ENCODE measurements at regions not wholly inside any gene's neighbourhood (a gene's known extent, or its start where the extent isn't known, plus 50 kb on each side); places are given as distances from the start of the nearest gene placed in this dataset.
"Not testable (repeated sequence)": the region's sequence is repeated elsewhere in the genome, so short reads cannot be mapped to it uniquely, and the experiment has no call there.

DNA sequence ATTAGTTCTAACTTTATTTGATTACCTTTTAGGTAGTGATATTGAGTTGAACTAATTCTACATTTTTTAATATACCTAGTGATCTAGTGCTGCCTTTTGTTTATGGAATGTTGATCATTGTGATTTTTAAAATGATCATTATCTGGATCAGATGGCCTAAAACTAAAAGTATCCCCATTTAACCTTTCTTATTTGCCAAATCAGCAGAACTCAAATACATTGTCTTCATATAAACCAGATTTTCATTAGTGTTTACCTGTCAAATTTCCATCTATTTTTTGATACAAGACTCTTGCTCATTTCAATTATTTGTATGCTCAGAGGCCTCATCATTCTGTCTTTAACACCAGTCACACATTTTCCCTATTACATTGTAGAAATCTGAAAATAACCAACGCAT lies 441.2 kb downstream of the PTPRC start:
- no peak overlapping the region for H3K27ac Mint-ChIP-seq
- H3K36me3 Mint-ChIP-seq: peaks cover 1% of the 10 kb centered on the region
- H3K4me3 Mint-ChIP-seq: no peak overlapping the region
- peaks cover 2% of the 10 kb centered on the region for H3K27me3 Mint-ChIP-seq
- H3K4me1 Mint-ChIP-seq: peaks cover 0 to 1% (median 0%) of the 10 kb centered on the region in 3 donors
- no peaks in the 10 kb centered on the region for H3K9me3 Mint-ChIP-seq

DNA sequence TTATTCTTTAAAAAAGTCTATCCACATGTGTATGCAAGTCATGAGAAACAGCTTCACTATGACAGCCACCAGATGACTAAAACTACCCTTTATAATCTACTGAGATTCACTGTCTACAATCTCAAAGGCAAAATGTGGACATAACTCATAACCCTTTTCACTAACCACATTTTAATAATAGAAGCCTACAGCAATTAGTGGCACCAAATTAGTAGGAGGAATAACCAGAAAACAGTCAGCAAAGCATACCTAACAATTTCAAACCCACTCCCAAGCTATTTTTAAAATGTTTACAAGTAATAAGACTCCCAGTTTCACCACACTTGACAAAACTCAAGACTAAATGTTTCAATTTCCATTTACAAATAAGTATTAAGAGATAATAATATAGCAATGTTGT lies 442.9 kb downstream of the PTPRC start:
- no peak overlapping the region for H3K27ac Mint-ChIP-seq
- H3K27me3 Mint-ChIP-seq: peaks cover 2% of the 10 kb centered on the region
- no peak overlapping the region for H3K4me3 Mint-ChIP-seq
- H3K36me3 Mint-ChIP-seq: peaks cover 1% of the 10 kb centered on the region
- H3K9me3 Mint-ChIP-seq: no peaks in the 10 kb centered on the region
- H3K4me1 Mint-ChIP-seq: peaks cover 0 to 1% (median 0%) of the 10 kb centered on the region in 3 donors

DNA sequence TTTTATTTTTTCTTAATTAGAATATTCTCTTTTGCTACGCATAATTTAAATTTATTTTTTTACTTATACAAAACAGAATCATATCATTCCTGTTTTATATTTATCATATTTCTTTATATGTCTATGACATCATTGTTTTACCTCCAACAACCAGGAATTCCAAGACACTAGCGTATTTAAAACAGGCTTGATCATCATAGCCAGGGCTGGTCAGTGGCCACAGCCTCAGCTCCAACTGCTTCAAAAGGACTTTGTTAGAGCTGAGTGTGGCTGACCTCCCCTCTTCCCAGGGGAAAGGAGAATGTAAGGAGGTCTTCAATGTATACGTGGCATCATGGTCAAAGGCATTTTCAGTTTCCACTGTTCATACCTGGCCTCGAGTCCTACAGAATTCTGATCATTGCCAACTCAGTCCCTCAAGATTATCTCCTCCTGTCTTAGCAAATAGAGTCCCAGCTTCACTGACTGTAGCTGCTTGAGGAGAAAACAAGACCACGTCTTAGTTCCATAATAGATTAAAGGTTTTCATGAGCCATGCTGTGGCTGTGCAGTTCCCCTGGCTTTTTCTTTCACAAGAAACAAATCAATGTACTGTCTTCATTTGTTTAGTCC lies 444.0 kb downstream of the PTPRC start:
- H3K4me3 Mint-ChIP-seq: no peak overlapping the region
- no peaks in the 10 kb centered on the region for H3K9me3 Mint-ChIP-seq
- H3K27me3 Mint-ChIP-seq: peaks cover 2% of the 10 kb centered on the region
- no peak overlapping the region for H3K27ac Mint-ChIP-seq
- H3K36me3 Mint-ChIP-seq: peaks cover 4% of the 10 kb centered on the region
- peaks cover 1 to 5% (median 3%) of the 10 kb centered on the region in 3 donors for H3K4me1 Mint-ChIP-seq

DNA sequence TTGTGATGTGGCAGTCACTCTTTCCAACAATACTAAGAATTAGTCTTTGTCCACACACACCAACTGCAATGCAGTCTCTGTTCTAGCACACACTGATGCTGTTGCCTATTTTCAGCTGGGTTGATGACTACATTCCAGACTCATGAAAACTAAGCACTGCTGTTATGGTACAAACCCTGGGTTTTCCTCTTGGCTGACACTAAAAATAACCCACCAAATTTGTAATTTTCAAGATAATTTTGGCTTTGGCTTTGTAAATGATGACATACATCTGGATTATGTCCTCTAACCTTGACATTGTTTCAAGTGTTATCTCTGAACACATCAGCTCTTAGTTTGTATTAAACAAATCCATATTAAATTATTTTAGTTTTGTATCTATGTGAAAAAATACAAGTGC lies 444.8 kb downstream of the PTPRC start:
- H3K36me3 Mint-ChIP-seq: peaks cover 4% of the 10 kb centered on the region
- no peaks in the 10 kb centered on the region for H3K9me3 Mint-ChIP-seq
- H3K4me1 Mint-ChIP-seq: peaks cover 3 to 5% (median 3%) of the 10 kb centered on the region in 3 donors
- H3K27me3 Mint-ChIP-seq: peaks cover 2% of the 10 kb centered on the region
- H3K27ac Mint-ChIP-seq: no peak overlapping the region
- H3K4me3 Mint-ChIP-seq: no peak overlapping the region

DNA sequence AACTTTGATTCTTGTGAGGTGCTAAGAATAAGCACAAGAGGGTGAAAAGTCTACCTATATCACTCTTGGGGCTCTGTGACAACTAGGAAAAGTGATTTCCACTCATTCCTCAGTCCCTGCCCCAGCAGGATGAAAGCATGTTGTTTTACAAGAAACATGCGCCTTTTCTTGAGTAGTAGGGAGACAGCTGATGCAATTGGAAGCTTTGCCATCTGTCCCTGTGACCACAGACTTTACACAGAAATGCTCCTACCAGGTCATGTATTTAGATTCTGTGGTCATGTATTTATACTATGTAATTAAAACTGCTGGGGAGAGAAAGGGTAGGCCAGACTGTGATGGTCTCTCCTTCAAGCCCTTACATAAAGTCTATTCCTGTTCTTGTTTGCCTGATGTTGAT lies 445.5 kb downstream of the PTPRC start:
- Mint-ChIP-seq H3K36me3 (peaks cover 7% of the 10 kb centered on the region), H3K4me3 (no peak overlapping the region), H3K27me3 (peaks cover 2% of the 10 kb centered on the region), H3K4me1 (peaks cover 6 to 10% (median 7%) of the 10 kb centered on the region in 3 donors), H3K27ac (no peak overlapping the region), H3K9me3 (no peaks in the 10 kb centered on the region)

DNA sequence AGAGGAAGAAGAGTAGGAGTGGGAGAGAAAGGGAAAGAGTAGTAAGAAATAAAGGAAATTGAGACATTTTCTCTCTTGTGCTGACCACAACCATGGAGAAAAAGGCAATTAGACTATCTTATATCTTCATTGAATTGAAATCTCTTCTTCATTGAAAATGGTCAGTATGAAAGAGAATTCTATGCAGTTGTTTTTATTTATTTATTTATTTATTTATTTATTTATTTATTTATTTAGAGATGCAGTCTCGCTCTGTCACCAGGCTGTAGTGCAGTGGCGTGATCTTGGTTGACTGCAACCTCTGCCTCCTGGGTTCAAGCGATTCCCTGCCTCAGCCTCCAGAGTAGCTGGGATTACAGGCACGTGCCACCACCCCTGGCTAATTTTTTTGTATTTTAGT lies 447.1 kb downstream of the PTPRC start:
- Mint-ChIP-seq H3K27me3 (peaks cover 2% of the 10 kb centered on the region), H3K9me3 (no peaks in the 10 kb centered on the region), H3K36me3 (peaks cover 7% of the 10 kb centered on the region), H3K4me1 (peaks cover 10 to 16% (median 13%) of the 10 kb centered on the region in 3 donors), H3K4me3 (no peak overlapping the region), H3K27ac (no peak overlapping the region)

DNA sequence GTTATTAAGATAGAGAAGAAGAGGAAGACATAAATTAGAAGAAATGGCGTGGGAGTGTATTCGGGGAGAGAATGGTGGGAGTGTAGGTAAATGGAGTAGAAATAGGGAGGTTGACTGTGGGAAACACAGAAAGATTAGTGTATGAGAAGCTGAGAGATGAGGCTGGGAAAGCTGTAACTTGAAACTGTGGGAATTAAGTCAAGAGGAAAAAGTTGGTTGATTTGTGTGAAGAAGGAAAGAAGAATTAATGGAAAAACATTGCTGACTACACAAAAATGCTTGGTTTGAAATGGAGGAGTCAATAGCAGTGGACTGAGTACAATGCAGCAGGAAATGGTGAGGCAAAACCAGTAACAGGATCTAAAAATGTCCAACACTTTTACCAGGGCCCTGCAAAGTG lies 448.3 kb downstream of the PTPRC start:
- Mint-ChIP-seq H3K4me3 (no peak overlapping the region), H3K4me1 (peaks cover 10 to 17% (median 13%) of the 10 kb centered on the region in 3 donors), H3K27ac (peak overlapping the region in 1 of 3 donors; percentile 89), H3K9me3 (peaks cover 0 to 4% (median 0%) of the 10 kb centered on the region in 3 donors), H3K27me3 (peaks cover 2% of the 10 kb centered on the region), H3K36me3 (peaks cover 7% of the 10 kb centered on the region)

DNA sequence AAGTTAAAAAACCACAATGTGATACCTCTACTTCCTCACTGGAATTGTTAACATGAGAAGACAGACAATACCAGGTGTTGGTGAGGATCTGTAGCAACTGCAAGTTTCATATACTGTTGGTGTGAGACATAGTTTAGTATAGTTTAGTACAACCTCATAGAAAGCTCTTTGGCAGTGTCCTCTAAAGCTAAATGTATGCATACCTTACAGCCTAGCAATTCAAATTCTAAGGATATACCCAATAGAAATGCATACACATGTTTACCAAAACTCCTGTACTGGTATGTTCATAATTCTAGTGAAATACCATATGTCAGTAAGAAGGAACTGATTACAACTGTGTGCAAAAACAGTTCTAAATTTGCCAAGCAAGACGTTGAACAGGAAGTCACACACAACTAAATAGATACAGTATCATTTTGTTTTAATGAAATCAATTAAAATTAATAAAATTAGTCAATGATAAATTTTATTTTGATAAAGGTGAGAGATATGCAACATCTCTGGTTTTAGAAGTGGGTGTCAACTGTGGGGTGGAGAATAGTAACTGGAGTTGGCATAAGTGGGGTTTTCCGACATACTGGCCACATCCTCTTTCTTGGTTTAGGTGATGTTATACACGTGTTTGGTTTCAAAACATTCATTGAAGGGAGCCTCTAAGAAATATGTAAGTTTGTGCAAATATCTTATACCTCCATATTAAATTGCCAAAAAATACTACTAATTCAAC lies 450.7 kb downstream of the PTPRC start:
- Mint-ChIP-seq H3K4me1 (peaks cover 10 to 17% (median 11%) of the 10 kb centered on the region in 3 donors), H3K36me3 (peaks cover 6% of the 10 kb centered on the region), H3K4me3 (peak overlapping the region in 1 of 4 donors; percentile 73), H3K27me3 (no peaks in the 10 kb centered on the region), H3K9me3 (peaks cover 0 to 8% (median 0%) of the 10 kb centered on the region in 3 donors), H3K27ac (peak overlapping the region in 2 of 3 donors; percentile 2 to 34)

DNA sequence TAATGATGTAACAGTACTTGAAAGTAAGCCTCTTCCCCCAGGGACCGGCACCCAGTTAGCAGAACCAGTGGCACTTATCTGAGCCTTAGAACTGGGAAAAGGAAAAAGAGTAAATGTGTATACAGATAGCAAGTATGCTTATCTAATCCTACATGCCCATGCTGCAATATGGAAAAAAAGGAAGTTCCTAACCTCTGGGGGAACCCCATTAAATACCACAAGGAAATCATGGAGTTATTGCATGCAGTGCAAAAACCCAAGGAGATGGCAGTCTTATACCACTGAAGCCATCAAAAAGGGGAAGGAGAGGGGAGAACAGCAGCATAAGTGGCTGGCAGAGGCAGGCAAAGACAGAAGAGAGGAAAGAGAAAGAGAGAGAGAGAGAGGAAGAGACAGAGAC lies 456.8 kb downstream of the PTPRC start:
- H3K4me3 Mint-ChIP-seq, H3K27me3 Mint-ChIP-seq, H3K27ac Mint-ChIP-seq, H3K9me3 Mint-ChIP-seq, H3K36me3 Mint-ChIP-seq: not testable (repeated sequence)
- peaks cover 5 to 11% (median 9%) of the 10 kb centered on the region in 3 donors for H3K4me1 Mint-ChIP-seq

DNA sequence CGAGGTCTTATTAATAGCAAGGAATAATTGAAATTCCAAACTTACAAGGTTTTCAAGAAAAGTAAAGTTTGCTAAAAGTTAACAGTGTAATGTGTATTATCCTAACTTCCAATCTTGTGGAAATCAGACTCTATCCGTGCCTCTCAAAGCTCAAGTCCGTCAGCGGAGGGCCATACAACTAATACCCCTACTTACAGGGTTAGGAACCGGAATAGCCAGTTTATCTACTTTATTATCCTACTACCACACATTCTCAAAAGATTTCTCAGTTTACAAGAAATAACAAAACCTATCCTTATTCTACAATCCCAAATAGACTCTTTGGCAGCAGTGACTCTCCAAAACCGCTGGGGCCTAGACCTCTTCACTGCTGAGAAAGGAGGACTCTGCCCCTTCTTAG lies 457.8 kb downstream of the PTPRC start:
- H3K4me3 Mint-ChIP-seq: no peak overlapping the region
- H3K27me3 Mint-ChIP-seq: no peaks in the 10 kb centered on the region
- peaks cover 5 to 9% (median 8%) of the 10 kb centered on the region in 3 donors for H3K4me1 Mint-ChIP-seq
- H3K36me3 Mint-ChIP-seq: peaks cover 1% of the 10 kb centered on the region
- H3K9me3 Mint-ChIP-seq: peaks cover 0 to 5% (median 0%) of the 10 kb centered on the region in 3 donors
- H3K27ac Mint-ChIP-seq: no peak overlapping the region

DNA sequence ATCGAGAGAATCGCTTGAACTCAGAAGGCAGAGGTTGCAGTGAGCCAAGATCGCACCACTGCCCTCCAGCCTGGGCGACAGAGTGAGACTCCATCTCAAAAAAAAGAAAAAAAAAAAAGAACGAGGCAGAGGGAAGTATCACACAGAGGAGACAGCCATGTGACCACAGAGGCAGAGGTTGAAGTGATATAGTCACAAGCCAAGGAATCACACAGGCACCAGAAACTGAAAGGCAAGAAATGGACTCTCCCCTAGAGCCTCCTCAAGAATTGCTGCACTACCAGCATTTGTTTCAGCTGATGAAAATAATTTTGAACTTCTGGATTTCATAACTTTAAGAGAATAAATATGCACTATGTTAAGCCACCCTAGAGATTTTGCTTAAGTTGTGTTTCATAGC lies 459.6 kb downstream of the PTPRC start:
- Mint-ChIP-seq H3K4me3 (no peak overlapping the region), H3K9me3 (peaks cover 0 to 4% (median 0%) of the 10 kb centered on the region in 3 donors), H3K27me3 (no peaks in the 10 kb centered on the region), H3K36me3 (peaks cover 1% of the 10 kb centered on the region), H3K27ac (no peak overlapping the region), H3K4me1 (peaks cover 5 to 12% (median 12%) of the 10 kb centered on the region in 3 donors)

DNA sequence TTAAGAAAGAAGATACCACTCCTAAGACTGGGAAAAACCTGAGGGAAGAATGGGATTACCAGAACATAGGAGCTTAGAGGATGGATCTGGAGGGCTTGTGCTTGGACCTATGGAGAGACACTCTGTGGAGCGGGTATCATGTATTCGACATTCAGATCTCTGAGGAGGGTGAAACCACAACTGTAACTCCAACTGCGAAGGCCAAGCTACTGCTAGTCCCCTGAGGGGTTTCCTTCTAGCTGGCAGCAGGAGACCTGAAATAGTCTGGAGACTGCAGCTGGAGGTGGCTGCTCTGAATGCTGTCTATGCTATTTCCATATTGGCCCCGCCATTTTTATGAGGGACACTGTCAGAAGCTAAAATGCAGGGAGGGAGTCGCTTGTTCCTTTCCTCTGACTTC lies 462.3 kb downstream of the PTPRC start:
- Mint-ChIP-seq H3K27ac (no peak overlapping the region), H3K4me1 (peaks cover 5 to 10% (median 8%) of the 10 kb centered on the region in 3 donors), H3K4me3 (no peak overlapping the region), H3K36me3 (peaks cover 3% of the 10 kb centered on the region), H3K9me3 (peaks cover 4 to 9% (median 7%) of the 10 kb centered on the region in 3 donors), H3K27me3 (no peaks in the 10 kb centered on the region)

DNA sequence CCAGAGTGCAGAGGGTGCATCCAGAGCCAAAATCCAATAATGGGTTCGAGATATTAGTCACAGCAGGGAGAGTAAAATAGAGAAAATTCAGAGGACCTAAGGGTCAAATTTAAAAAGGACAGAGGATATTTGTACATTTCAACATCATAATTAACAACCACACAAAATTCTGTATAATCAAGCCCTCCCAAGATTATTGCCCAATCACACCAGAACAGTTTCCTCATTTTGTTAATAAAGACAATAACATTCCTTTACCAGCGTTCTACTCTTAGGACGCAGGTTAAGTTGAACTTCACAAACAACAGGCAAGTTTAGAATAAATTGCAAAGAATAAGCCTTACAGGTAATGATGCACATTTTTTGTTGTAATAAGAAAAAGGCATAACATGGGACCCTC lies 462.8 kb downstream of the PTPRC start:
- H3K36me3 Mint-ChIP-seq: peaks cover 3% of the 10 kb centered on the region
- no peak overlapping the region for H3K27ac Mint-ChIP-seq
- no peaks in the 10 kb centered on the region for H3K27me3 Mint-ChIP-seq
- peaks cover 5 to 10% (median 8%) of the 10 kb centered on the region in 3 donors for H3K4me1 Mint-ChIP-seq
- no peak overlapping the region for H3K4me3 Mint-ChIP-seq
- peaks cover 4 to 9% (median 7%) of the 10 kb centered on the region in 3 donors for H3K9me3 Mint-ChIP-seq

DNA sequence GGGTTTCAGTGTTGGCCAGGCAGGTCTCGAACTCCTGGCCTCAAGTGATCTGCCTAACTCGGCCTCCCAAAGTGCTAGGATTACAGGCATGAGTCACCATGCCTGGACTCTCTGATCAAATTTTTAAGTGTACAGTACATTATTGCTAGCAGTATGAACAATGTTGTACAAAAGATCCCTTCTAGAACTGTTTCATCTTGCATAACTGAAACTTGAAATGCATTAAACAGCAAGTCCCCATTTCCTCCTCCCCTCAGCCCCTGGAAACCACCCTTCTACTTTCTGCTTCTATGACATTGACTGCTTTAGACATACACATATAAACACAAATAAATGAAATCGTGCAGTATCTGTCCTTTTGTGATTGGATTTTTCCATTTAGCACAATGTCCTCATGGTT lies 463.4 kb downstream of the PTPRC start:
- Mint-ChIP-seq H3K36me3 (peaks cover 3% of the 10 kb centered on the region), H3K27me3 (no peaks in the 10 kb centered on the region), H3K27ac (no peak overlapping the region), H3K9me3 (peaks cover 4 to 9% (median 7%) of the 10 kb centered on the region in 3 donors), H3K4me3 (no peak overlapping the region), H3K4me1 (peaks cover 5 to 10% (median 8%) of the 10 kb centered on the region in 3 donors)

DNA sequence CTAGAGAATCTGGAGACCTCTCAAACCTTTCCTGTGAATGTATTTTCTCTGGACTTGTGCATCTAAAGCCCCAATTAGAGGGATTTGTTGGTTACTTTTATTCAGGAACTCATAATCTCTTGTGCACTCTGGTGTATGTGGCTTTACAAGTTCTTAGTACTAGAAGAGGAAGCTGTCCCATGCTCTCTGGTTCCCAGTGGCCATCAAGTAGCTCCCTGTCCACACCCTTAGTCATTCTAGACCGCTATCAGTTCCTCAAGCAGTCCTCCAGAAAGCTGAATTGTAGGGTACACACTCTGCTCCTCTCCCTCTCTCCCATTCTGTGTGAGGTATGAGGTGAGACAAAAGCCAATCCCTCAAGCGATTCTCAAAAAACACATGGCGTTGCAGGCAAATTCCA lies 470.3 kb downstream of the PTPRC start:
- H3K9me3 Mint-ChIP-seq: peaks cover 7 to 15% (median 9%) of the 10 kb centered on the region in 3 donors
- H3K27ac Mint-ChIP-seq: no peak overlapping the region
- no peak overlapping the region for H3K4me3 Mint-ChIP-seq
- peaks cover 1% of the 10 kb centered on the region for H3K36me3 Mint-ChIP-seq
- no peaks in the 10 kb centered on the region for H3K27me3 Mint-ChIP-seq
- H3K4me1 Mint-ChIP-seq: peaks cover 3 to 6% (median 5%) of the 10 kb centered on the region in 3 donors

DNA sequence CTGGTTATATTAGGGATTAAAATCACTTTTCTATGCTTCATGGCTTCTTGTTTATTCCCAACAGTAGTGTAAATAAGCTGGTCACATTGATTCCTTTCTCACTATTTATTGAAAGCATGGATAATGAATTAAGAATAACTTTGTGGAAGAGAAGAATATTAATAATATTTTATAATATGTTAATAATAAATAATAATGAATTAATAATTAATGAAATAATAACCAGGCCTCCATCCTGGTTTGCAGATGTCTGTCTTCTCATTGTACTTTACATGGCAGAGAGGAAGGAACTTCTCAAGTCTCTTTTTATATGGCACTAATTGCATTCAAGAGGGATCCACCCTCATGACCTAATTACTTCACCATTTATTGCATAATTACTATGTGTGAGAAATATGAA lies 473.5 kb downstream of the PTPRC start:
- Mint-ChIP-seq H3K27ac (no peak overlapping the region), H3K36me3 (no peaks in the 10 kb centered on the region), H3K27me3 (peaks cover 2% of the 10 kb centered on the region), H3K9me3 (peaks cover 0 to 9% (median 6%) of the 10 kb centered on the region in 3 donors), H3K4me1 (peaks cover 0 to 4% (median 0%) of the 10 kb centered on the region in 3 donors), H3K4me3 (no peak overlapping the region)

Measured in IgD-negative memory B cell (primary cell).